DND-41 (cell line): ENCODE measurements at regions not wholly inside any gene's neighbourhood (a gene's known extent, or its start where the extent isn't known, plus 50 kb on each side); places are given as distances from the start of the nearest gene placed in this dataset.

Source experiments
- ATAC-seq: fragments of 200-7000 bp; cut with Tn5 transposase; 3 replicates; pipeline ENCODE4 v1.9.1; 2021; ENCODE audit warnings: low read depth; ENCODE audit not compliant: insufficient read depth
- DNase-seq: peaks from one replicate; pipeline ENCODE4 v3.0.0-alpha.2; 2020
- H2AFZ ChIP-seq: 2 replicates; pipeline ENCODE4 v1.6.0; 2012; ENCODE audit warnings: low read depth, low read length
- H3K27ac ChIP-seq: 2 replicates; pipeline ENCODE4 v1.5.1; 2012; ENCODE audit warnings: low read length, inconsistent platforms
- H3K27me3 ChIP-seq: fragments of 200-600 bp; sonication (generic); 2 replicates; pipeline ENCODE4 v1.6.0; 2012; ENCODE audit warnings: low read length, mild to moderate bottlenecking, inconsistent platforms; ENCODE audit not compliant: insufficient read depth, poor library complexity
- H3K36me3 ChIP-seq: 2 replicates; pipeline ENCODE4 v1.5.1; 2012; ENCODE audit warnings: low read length, inconsistent platforms; ENCODE audit not compliant: insufficient read depth
- H3K4me1 ChIP-seq: 2 replicates; pipeline ENCODE4 v1.5.1; 2012; ENCODE audit warnings: mild to moderate bottlenecking, low read length; ENCODE audit not compliant: insufficient read depth
- H3K4me2 ChIP-seq: 2 replicates; pipeline ENCODE4 v1.6.0; 2012; ENCODE audit warnings: mild to moderate bottlenecking, moderate library complexity, low read length, inconsistent platforms; ENCODE audit not compliant: insufficient read depth
- H3K4me3 ChIP-seq, 2 experiments: fragments of 200-600 bp in 1 of 2; shearing (Covaris generic) in 1 of 2; 2 replicates each; pipeline ENCODE4 v1.5.1; 2012 to 2016; ENCODE audit warnings: inconsistent platforms in 2 of 2, low read length in 2 of 2, mild to moderate bottlenecking in 2 of 2, low read depth in 1 of 2, moderate library complexity in 1 of 2
- H3K79me2 ChIP-seq: 2 replicates; pipeline ENCODE4 v1.6.0; 2012; ENCODE audit warnings: low read length, inconsistent platforms; ENCODE audit not compliant: insufficient read depth
- H3K9ac ChIP-seq: 2 replicates; pipeline ENCODE4 v1.6.0; 2012; ENCODE audit warnings: low read depth, mild to moderate bottlenecking, inconsistent platforms, low read length, moderate library complexity
- H3K9me3 ChIP-seq: 2 replicates; pipeline ENCODE4 v1.5.1; 2012; ENCODE audit warnings: low read length, moderate library complexity, mild to moderate bottlenecking, inconsistent platforms; ENCODE audit not compliant: insufficient read depth, severe bottlenecking
- H4K20me1 ChIP-seq: 2 replicates; pipeline ENCODE4 v1.6.0; 2012; ENCODE audit warnings: low read length; ENCODE audit not compliant: insufficient read depth
- CTCF ChIP-seq: IDR thresholded peaks from 2 replicates; pipeline ENCODE4 v1.5.1; 2012; ENCODE audit warnings: borderline replicate concordance, low read length, moderate library complexity, mild to moderate bottlenecking; ENCODE audit not compliant: poor library complexity, severe bottlenecking; ENCODE audit errors: extremely low read depth
- EZH2 ChIP-seq: IDR thresholded peaks from 3 replicates; pipeline ENCODE4 v1.6.1; 2012; ENCODE audit warnings: borderline replicate concordance, low read depth, mild to moderate bottlenecking, moderate library complexity, low read length, inconsistent platforms; ENCODE audit not compliant: severe bottlenecking

- Histone ChIP-seq H3K4me1 (no peaks in the 10 kb centered on the region), H3K79me2 (no peaks in the 10 kb centered on the region), H3K9me3 (no peaks in the 10 kb centered on the region), H3K9ac (no peak overlapping the region), H3K27me3 (no peaks in the 10 kb centered on the region), H3K27ac (no peak overlapping the region), H4K20me1 (no peaks in the 10 kb centered on the region), H3K4me3 (no peak overlapping the region), H3K4me2 (no peak overlapping the region), H2AFZ (no peak overlapping the region), H3K36me3 (no peaks in the 10 kb centered on the region)
- DNase-seq (no peak), ATAC-seq (no peak)
- no peak for TF ChIP-seq CTCF
- no peak for TF ChIP-seq EZH2
Observed at GRCh38 chr2:224187220-224187619, 148.1 kb upstream of the SERPINE2 start.

GRCh38 chr2:224185023-224185601 is 146.0 kb upstream of the SERPINE2 start:
- Histone ChIP-seq H2AFZ (no peak overlapping the region), H3K27me3 (no peaks in the 10 kb centered on the region), H3K4me2 (no peak overlapping the region), H3K9ac (no peak overlapping the region), H3K79me2 (no peaks in the 10 kb centered on the region), H3K4me3 (no peak overlapping the region), H3K9me3 (no peaks in the 10 kb centered on the region), H3K36me3 (no peaks in the 10 kb centered on the region), H4K20me1 (no peaks in the 10 kb centered on the region), H3K27ac (no peak overlapping the region), H3K4me1 (no peaks in the 10 kb centered on the region)
- DNase-seq (no peak), ATAC-seq (no peak)
- TF ChIP-seq CTCF (no peak), EZH2 (no peak)

GRCh38 chr2:224183086-224183485 is 144.0 kb upstream of the SERPINE2 start:
- Histone ChIP-seq H3K79me2 (no peaks in the 10 kb centered on the region), H2AFZ (no peak overlapping the region), H3K27me3 (no peaks in the 10 kb centered on the region), H3K9me3 (no peaks in the 10 kb centered on the region), H3K4me2 (no peak overlapping the region), H3K4me3 (no peak overlapping the region), H3K9ac (no peak overlapping the region), H4K20me1 (no peaks in the 10 kb centered on the region), H3K36me3 (no peaks in the 10 kb centered on the region), H3K4me1 (no peaks in the 10 kb centered on the region), H3K27ac (no peak overlapping the region)
- no peak for ATAC-seq
- DNase-seq = no peak
- TF ChIP-seq CTCF (no peak), EZH2 (no peak)

- no peak overlapping the region for H3K4me2 ChIP-seq
- H3K27ac ChIP-seq = no peak overlapping the region
- DNase-seq (no peak), ATAC-seq (no peak)
- no peak overlapping the region for H3K9ac ChIP-seq
- no peaks in the 10 kb centered on the region for H3K9me3 ChIP-seq
- H3K27me3 ChIP-seq = no peaks in the 10 kb centered on the region
- no peaks in the 10 kb centered on the region for H3K36me3 ChIP-seq
- H2AFZ ChIP-seq = no peak overlapping the region
- H3K4me3 ChIP-seq = no peak overlapping the region
- H4K20me1 ChIP-seq = no peaks in the 10 kb centered on the region
- TF ChIP-seq CTCF (no peak), EZH2 (no peak)
- no peaks in the 10 kb centered on the region for H3K79me2 ChIP-seq
- H3K4me1 ChIP-seq = no peaks in the 10 kb centered on the region
Observed at GRCh38 chr2:224182498-224182897, 143.4 kb upstream of the SERPINE2 start.
